Chondrocyte (in vitro differentiated cells): ENCODE measurements at regions not wholly inside any gene's neighbourhood (a gene's known extent, or its start where the extent isn't known, plus 50 kb on each side); places are given as distances from the start of the nearest gene placed in this dataset.

Experiments used
- DNase-seq: peaks from one replicate; pipeline ENCODE4 v3.0.0; 2021; ENCODE audit warnings: mixed read lengths, low spot score
- H3K27ac Mint-ChIP-seq: one replicate; pipeline ENCODE4 v1.8.0; 2021; ENCODE audit warnings: mild to moderate bottlenecking, moderate library complexity, mixed read lengths; ENCODE audit not compliant: unreplicated experiment
- H3K27me3 Mint-ChIP-seq: 2 replicates; pipeline ENCODE4 v1.8.0; 2021; ENCODE audit warnings: low read depth, mixed read lengths
- H3K36me3 Mint-ChIP-seq: 2 replicates; pipeline ENCODE4 v1.8.0; 2021; ENCODE audit warnings: low read depth, mixed read lengths
- H3K4me1 Mint-ChIP-seq: 2 replicates; pipeline ENCODE4 v1.8.0; 2021; ENCODE audit warnings: low read depth, mild to moderate bottlenecking, mixed read lengths
- H3K4me3 Mint-ChIP-seq: one replicate; pipeline ENCODE4 v1.8.0; 2021; ENCODE audit warnings: mild to moderate bottlenecking, moderate library complexity, mixed read lengths; ENCODE audit not compliant: unreplicated experiment
- H3K9me3 Mint-ChIP-seq: 2 replicates; pipeline ENCODE4 v1.8.0; 2021; ENCODE audit warnings: low read depth, mixed read lengths
- CTCF ChIP-seq: fragments of 200-600 bp; sonication (generic); IDR thresholded peaks from 2 replicates; pipeline ENCODE4 v1.5.0; 2021; ENCODE audit warnings: antibody characterized with exemption, mild to moderate bottlenecking, moderate library complexity

DNA sequence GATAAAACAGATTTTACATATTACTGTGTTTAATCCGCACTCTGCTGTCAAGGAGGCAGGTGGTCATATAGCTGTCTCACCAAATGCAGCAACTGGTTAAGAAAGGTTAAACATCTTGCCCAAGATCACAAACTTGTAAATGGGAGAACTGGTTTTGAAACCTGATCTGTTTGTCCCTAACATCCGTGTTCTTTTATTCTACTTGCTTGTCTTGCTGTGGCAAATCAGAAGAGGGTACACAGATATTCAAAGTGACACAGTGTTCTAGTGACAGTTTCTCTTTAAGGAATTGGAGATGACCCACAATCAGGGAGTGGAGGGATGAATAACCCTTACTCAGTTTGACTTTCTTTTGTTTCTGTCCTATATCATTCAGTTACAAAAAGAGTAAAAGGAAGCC is 83.0 kb upstream of the SGK1 start:
- Mint-ChIP-seq H3K9me3 (no peaks in the 10 kb centered on the region), H3K27me3 (peaks cover 2% of the 10 kb centered on the region)

GRCh38 chr6:134398453-134398852 is 80.5 kb upstream of the SGK1 start:
- peaks cover 2% of the 10 kb centered on the region for H3K27me3 Mint-ChIP-seq
- DNase-seq = no peak
- no peak for TF ChIP-seq CTCF

More for the DNA sequence above, 83.0 kb upstream of the SGK1 start:
- no peak overlapping the region for H3K4me3 Mint-ChIP-seq
- H3K4me1 Mint-ChIP-seq = no peaks in the 10 kb centered on the region
- TF ChIP-seq CTCF = no peak
- H3K27ac Mint-ChIP-seq = no peak overlapping the region
- DNase-seq = no peak
- H3K36me3 Mint-ChIP-seq = no peaks in the 10 kb centered on the region

GRCh38 chr6:134397676-134398075 is 79.8 kb upstream of the SGK1 start:
- H3K9me3 Mint-ChIP-seq = no peaks in the 10 kb centered on the region
- H3K27me3 Mint-ChIP-seq = peaks cover 2% of the 10 kb centered on the region
- no peaks in the 10 kb centered on the region for H3K36me3 Mint-ChIP-seq
- no peak for TF ChIP-seq CTCF
- H3K4me1 Mint-ChIP-seq = no peaks in the 10 kb centered on the region
- H3K27ac Mint-ChIP-seq = no peak overlapping the region
- H3K4me3 Mint-ChIP-seq = no peak overlapping the region
- no peak for DNase-seq

More at GRCh38 chr6:134398453-134398852, 80.5 kb upstream of the SGK1 start:
- Mint-ChIP-seq H3K9me3 (no peaks in the 10 kb centered on the region), H3K36me3 (no peaks in the 10 kb centered on the region), H3K27ac (no peak overlapping the region), H3K4me1 (no peaks in the 10 kb centered on the region), H3K4me3 (no peak overlapping the region)

DNA sequence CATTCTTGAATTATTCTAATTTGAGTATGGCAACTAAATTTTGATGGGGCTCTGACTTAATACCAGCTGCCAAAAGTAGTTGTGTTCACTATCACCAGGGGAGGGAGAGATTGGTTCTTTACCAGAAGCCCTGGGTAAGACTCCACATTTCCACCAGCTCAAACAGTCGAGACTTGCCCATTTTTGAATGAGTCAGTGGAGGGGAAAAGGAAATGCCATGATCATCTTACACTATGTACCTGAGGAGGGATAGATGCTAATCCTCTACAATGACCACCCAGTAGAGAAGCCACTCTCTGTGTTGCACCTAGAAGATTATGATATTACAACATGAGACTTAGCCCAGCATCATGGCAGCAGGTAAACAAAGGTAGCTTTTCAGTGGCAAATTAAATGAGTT is 77.0 kb upstream of the SGK1 start:
- no peak for TF ChIP-seq CTCF
- Mint-ChIP-seq H3K4me1 (no peaks in the 10 kb centered on the region), H3K4me3 (no peak overlapping the region)

DNA sequence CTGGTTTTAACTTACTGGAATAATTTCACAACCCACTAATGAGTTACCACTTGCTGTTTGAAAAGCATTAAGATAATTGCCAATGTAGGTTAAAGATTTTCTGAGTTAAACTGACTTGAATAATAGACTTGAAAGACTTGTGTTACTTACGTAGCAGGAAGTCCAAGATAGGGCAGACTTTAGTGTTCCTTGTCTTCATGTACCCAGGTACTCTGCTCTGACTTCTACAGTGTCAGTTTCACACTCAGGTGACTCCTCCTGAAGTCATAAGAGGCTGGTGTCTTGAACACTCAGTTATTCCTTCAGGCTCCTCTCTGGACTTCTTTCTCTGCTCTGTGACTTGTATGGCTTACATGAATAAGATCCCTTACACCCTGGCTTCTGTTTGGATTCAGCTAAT is 76.3 kb upstream of the SGK1 start:
- no peaks in the 10 kb centered on the region for H3K9me3 Mint-ChIP-seq
- no peak for TF ChIP-seq CTCF
- H3K27me3 Mint-ChIP-seq = no peaks in the 10 kb centered on the region
- H3K27ac Mint-ChIP-seq = no peak overlapping the region
- no peaks in the 10 kb centered on the region for H3K36me3 Mint-ChIP-seq
- no peak overlapping the region for H3K4me3 Mint-ChIP-seq
- DNase-seq = no peak
- H3K4me1 Mint-ChIP-seq = no peaks in the 10 kb centered on the region

More for the DNA sequence above, 77.0 kb upstream of the SGK1 start:
- Mint-ChIP-seq H3K27me3 (no peaks in the 10 kb centered on the region), H3K9me3 (no peaks in the 10 kb centered on the region), H3K27ac (no peak overlapping the region), H3K36me3 (no peaks in the 10 kb centered on the region)
- DNase-seq = no peak
